Neuron (in vitro differentiated cells): ENCODE measurements at regions not wholly inside any gene's neighbourhood (a gene's known extent, or its start where the extent isn't known, plus 50 kb on each side); places are given as distances from the start of the nearest gene placed in this dataset.

ENCODE experiments used
- H2AFZ ChIP-seq: one replicate; pipeline ENCODE4 v1.6.1; 2013; ENCODE audit warnings: low read depth, mild to moderate bottlenecking, inconsistent platforms, low read length, moderate library complexity
- H3K27me3 ChIP-seq: one replicate; pipeline ENCODE4 v1.6.1; 2013; ENCODE audit warnings: low read length; ENCODE audit not compliant: insufficient read depth
- H3K36me3 ChIP-seq: one replicate; pipeline ENCODE4 v1.6.1; 2013; ENCODE audit warnings: low read length; ENCODE audit not compliant: insufficient read depth
- H3K4me1 ChIP-seq: one replicate; pipeline ENCODE4 v1.6.1; 2013; ENCODE audit warnings: low read length; ENCODE audit not compliant: insufficient read depth
- H3K4me3 ChIP-seq: 2 replicates; pipeline ENCODE4 v1.5.1; 2013; ENCODE audit warnings: mild to moderate bottlenecking, low read length, moderate library complexity
- H3K9me3 ChIP-seq: one replicate; pipeline ENCODE4 v1.6.1; 2013; ENCODE audit warnings: low read length

DNA sequence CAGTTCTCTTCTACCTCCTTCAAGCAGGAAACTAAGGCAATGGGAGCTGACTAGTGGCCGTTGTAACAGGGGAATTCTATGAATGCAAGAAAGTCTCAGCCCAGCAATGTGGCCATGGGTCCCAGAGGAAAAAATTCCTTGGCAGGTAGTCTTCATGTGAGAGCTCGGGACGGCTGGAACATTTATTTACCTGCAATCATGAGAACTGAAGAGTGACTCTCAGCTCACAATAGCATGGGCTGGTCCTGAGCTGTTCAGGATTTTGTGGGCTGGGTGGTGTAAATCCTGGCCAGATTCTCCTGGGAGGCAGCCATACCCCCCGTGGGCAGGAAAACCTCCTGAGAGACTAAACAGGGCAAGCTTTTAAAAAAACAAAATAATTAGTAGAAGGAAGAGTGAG, 330.3 kb upstream of the CTNNB1 start:
- Histone ChIP-seq H3K4me3 (no peak overlapping the region), H3K4me1 (no peaks in the 10 kb centered on the region), H2AFZ (no peak overlapping the region), H3K27me3 (no peaks in the 10 kb centered on the region), H3K36me3 (no peaks in the 10 kb centered on the region), H3K9me3 (no peaks in the 10 kb centered on the region)

DNA sequence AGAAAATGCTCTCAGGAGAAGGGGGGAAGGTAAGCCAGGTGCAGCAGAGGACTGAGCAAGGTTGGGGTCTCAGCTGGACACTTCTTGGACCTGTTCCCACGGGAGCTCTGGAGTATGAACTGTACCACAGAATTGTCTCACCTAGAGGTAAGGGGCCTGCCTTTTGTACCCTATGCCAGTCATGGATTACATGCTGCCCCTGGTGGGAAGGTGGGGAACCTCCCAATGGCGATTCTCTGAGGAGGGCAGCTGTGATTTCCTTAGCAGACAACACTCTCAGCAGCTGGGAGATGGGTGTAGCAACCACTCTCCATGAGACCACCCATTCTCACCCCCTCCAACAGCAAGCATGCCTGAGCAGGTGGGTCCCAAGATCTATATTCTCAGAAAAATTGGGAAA, 329.4 kb upstream of the CTNNB1 start:
- Histone ChIP-seq H3K27me3 (no peaks in the 10 kb centered on the region), H3K4me3 (no peak overlapping the region), H3K4me1 (no peaks in the 10 kb centered on the region), H3K36me3 (no peaks in the 10 kb centered on the region), H2AFZ (no peak overlapping the region), H3K9me3 (no peaks in the 10 kb centered on the region)

DNA sequence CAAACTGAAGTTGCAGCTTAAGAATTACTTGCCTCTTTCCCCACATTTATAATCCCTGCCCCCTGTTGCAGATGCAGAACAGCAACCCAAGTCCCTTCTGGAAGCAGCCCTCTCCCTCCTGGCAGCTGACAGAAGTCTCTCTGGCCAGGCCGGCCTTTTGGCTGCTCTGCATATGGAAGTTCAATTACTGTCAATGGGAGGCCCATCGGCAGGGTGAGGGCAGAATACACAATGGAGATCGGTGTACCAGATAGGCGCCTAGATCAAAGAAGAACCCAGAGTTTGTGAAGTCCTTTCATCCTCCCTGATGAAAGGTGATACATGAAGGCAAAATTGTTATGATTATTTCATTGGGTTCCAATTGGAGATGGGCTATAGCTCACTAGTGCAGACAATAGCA, 327.9 kb upstream of the CTNNB1 start:
- Histone ChIP-seq H2AFZ (no peak overlapping the region), H3K36me3 (no peaks in the 10 kb centered on the region), H3K4me3 (no peak overlapping the region), H3K9me3 (no peaks in the 10 kb centered on the region), H3K27me3 (no peaks in the 10 kb centered on the region), H3K4me1 (no peaks in the 10 kb centered on the region)

DNA sequence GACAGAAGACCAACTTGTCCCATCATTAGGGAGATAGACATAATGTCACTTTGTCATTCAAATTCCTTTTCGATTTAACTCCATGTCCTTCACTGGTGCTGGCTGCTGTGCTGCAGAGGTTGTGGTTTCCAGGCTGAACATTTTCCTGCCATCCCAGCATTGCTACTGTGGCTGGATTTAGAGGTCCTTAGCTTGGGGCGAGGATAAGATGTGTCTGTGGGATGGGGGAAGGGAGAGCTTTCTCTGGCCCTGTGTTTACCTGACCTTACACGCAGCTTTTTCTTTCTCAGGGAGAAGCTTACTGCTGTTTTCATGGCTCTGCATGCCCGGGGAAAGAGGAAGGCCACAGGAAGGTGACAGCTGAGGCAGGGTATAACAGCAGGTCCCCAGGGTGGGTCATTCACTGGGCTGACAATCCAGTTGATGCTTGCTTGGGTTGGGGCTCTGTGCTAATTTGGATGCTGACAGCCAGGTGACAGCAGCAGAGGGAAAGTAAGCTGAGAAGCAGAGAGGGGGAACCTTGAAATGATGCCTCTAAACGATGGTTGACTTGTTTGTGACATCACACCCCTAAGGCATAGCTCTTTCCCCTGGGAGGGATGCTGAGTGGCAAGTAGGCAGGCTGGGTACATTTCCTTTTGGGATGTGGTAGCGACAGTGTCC, 326.9 kb upstream of the CTNNB1 start:
- no peak overlapping the region for H3K4me3 ChIP-seq

DNA sequence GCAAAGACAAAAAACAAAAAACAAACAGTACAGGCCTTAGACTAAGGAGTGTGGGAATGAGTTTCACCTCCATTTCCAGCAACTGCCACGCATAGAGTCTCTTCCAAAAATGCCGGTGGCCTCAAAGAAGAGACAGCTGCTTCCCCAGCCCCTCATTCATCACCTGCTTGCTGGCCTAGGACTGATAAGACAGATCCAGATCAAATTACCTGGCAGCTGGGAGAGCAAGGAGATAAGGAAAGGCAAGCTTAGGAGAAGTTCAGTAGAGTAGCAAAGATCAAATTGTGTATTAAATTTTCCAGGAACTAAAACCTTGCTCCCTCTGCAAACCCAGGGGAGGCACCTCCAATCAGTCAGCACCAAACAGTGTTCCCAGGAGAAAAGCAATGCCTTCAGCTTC, 325.8 kb upstream of the CTNNB1 start:
- H3K27me3 ChIP-seq: no peaks in the 10 kb centered on the region
- H3K4me3 ChIP-seq: no peak overlapping the region

More for the DNA sequence above, 326.9 kb upstream of the CTNNB1 start:
- Histone ChIP-seq H2AFZ (no peak overlapping the region), H3K27me3 (no peaks in the 10 kb centered on the region), H3K4me1 (no peaks in the 10 kb centered on the region), H3K9me3 (no peaks in the 10 kb centered on the region), H3K36me3 (no peaks in the 10 kb centered on the region)

DNA sequence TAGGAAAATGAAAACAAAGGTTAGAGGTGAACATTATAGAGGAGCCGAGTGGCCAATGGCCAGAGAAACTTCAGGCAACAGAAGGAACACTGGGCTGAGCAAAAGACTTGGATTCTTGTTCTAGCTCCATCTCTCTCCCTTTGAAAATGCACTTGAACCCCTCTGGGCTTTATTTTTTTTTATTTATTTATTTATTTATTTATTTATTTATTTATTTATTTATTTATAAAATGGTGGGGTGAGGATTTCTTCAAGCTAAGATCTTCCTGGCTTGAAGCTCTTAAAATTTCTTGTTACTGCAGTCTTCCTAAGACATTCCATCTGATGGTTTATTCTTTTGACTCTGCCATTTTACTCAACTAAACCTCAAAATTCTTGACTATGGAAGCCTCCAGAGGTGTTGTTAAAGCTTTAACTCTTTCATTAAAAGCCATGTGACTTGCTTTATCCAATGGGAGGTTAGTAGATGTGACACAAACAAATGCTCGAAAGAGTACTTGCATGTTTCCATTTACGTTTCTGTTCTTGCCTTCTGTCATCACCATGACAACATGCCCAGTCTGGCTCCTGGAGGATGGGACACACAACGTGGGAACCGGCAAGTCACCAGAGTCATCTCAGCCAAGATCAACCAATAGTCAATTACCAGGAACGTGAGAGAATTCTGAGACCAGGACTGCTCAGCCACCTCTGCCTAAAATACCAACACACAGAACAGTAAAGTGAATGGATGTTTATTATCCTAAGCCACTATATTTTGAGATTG, 325.2 kb upstream of the CTNNB1 start:
- Histone ChIP-seq H3K9me3 (no peaks in the 10 kb centered on the region), H3K36me3 (no peaks in the 10 kb centered on the region), H2AFZ (no peak overlapping the region), H3K4me1 (peaks cover 3% of the 10 kb centered on the region), H3K4me3 (no peak overlapping the region), H3K27me3 (no peaks in the 10 kb centered on the region)

More for the DNA sequence above, 325.8 kb upstream of the CTNNB1 start:
- Histone ChIP-seq H3K36me3 (no peaks in the 10 kb centered on the region), H3K4me1 (peaks cover 3% of the 10 kb centered on the region), H2AFZ (no peak overlapping the region), H3K9me3 (no peaks in the 10 kb centered on the region)

DNA sequence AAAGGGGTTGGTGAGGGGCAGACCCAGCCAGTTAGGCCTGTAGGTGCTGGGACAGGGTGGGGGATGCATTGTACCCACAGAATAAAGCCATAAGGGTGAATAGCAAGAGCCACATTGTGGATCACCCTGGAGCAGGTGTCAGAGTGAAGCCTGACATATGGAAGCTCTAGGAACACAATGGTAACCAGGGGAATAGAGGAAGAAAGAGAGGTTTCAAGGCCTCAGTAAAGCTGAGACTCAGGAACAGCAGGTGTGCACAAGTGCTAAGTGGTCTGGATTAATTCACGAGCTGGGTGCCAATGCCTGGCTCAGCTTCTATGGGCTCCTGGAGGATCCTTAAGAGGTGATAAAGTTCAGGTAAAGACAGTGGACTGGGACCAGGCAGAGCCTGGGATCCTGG, 323.7 kb upstream of the CTNNB1 start:
- Histone ChIP-seq H2AFZ (no peak overlapping the region), H3K9me3 (no peaks in the 10 kb centered on the region)

DNA sequence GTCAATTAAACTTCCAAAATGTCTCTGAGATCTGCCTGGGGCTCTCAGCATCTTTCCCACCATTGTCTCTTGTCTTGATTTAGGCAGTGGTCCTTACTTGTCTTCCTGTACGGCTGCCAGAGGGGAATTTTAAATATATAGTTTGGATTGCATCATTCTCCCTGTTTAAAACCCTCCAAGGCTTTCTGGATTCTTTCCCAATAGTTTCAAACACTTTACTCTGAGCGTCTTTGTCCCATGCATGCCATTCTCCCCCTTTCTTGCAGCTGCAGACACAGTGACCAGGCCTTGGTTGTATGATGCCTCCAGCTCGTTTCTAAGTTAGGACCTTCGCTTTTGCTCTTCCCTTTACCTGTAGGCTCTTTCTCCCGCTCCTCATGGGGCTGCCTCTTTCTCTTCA, 323.3 kb upstream of the CTNNB1 start:
- no peaks in the 10 kb centered on the region for H3K27me3 ChIP-seq
- H3K36me3 ChIP-seq: no peaks in the 10 kb centered on the region
- H3K4me1 ChIP-seq: peaks cover 3% of the 10 kb centered on the region
- no peak overlapping the region for H2AFZ ChIP-seq
- no peak overlapping the region for H3K4me3 ChIP-seq
- no peaks in the 10 kb centered on the region for H3K9me3 ChIP-seq

More for the DNA sequence above, 323.7 kb upstream of the CTNNB1 start:
- H3K4me1 ChIP-seq: peaks cover 3% of the 10 kb centered on the region
- H3K27me3 ChIP-seq: no peaks in the 10 kb centered on the region
- H3K4me3 ChIP-seq: no peak overlapping the region
- no peaks in the 10 kb centered on the region for H3K36me3 ChIP-seq

DNA sequence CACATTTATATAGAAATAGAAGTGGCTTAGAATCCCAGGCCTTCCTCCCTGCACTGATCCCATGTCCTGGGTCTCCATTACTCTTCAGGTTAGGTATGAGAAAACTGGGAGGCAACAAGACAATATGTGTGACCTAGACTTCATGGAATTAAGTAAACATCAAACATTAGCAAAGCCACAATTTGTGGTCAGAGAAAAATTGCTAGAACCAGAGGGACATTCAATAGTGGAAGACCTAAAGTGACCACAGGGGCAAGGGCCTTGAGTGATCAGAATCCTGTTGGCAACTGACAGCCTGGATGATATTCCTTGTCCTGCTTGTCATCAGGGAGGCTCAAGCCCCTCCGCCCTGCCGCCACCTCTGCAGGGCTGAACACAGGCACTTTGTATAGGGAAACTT, 322.8 kb upstream of the CTNNB1 start:
- H3K4me1 ChIP-seq: peaks cover 3% of the 10 kb centered on the region
- H3K4me3 ChIP-seq: no peak overlapping the region
- no peaks in the 10 kb centered on the region for H3K36me3 ChIP-seq
- H3K27me3 ChIP-seq: no peaks in the 10 kb centered on the region
- H2AFZ ChIP-seq: no peak overlapping the region
- no peaks in the 10 kb centered on the region for H3K9me3 ChIP-seq

DNA sequence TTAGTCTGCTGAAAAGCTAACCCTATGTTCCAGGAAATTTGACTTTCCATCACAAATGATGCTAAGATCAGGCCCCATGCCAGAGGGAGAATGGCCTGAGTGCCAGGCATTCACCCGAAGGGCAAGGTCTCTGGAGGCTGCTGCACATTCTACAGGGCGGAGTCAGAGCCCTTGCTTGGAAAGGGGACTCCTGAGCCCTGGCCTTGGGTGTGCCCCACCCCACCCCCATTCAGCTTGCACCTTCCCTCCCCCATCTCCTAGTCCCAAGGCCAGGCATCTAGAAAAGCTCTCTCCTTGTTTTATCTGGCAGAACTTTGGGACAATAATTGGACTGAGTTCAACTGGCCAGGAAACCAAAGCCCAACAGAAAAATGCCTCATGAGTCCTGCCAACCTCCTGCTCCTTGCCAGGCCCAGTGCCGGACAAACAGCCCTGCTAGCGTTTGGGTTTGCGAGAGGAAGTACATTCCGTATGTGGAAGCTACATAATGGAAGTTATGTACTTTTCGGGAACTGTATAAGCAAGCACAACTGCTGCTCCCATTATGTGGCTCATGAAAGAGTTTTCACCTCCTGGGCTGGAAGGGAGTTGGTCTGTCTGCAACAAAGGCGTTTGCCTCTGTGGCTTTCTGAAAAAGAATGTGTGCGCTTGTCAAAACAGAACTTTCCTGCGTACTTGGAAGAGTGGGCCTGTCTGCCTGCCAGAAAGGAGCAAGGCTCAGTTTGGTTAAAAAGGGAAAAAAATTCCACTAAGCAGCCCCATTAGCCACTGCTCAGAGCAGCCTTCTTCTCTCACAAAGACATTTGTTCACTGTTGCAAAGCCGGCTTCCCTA, 321.5 kb upstream of the CTNNB1 start:
- H3K4me3 ChIP-seq: no peak overlapping the region
- H3K27me3 ChIP-seq: no peaks in the 10 kb centered on the region
- H3K9me3 ChIP-seq: no peaks in the 10 kb centered on the region
- H3K36me3 ChIP-seq: no peaks in the 10 kb centered on the region
- H2AFZ ChIP-seq: no peak overlapping the region
- peaks cover 3% of the 10 kb centered on the region for H3K4me1 ChIP-seq

DNA sequence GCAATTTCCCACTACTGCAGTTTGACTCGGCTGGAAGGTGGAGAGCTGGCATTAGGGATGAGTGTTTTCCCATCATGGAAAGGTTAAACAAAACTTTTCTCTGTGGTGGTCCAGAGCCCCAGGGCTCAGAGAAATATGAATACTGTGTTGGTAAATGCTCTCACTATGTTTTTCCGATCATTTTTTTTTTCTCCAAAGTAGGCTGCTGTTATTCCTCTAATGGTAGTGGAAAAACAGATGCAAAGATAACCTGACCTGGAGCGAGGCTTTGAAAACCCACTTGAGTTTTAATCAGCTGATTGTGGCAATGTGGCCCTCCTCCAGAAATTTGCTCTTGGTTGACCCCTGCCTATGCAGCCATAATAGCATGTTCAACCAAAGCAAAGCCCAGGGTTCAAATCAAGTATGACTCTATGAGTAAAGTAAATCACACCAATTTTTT, 320.8 kb upstream of the CTNNB1 start:
- no peak overlapping the region for H2AFZ ChIP-seq
- no peak overlapping the region for H3K4me3 ChIP-seq
- H3K36me3 ChIP-seq: no peaks in the 10 kb centered on the region
- H3K9me3 ChIP-seq: no peaks in the 10 kb centered on the region
- H3K27me3 ChIP-seq: no peaks in the 10 kb centered on the region
- H3K4me1 ChIP-seq: peaks cover 3% of the 10 kb centered on the region

DNA sequence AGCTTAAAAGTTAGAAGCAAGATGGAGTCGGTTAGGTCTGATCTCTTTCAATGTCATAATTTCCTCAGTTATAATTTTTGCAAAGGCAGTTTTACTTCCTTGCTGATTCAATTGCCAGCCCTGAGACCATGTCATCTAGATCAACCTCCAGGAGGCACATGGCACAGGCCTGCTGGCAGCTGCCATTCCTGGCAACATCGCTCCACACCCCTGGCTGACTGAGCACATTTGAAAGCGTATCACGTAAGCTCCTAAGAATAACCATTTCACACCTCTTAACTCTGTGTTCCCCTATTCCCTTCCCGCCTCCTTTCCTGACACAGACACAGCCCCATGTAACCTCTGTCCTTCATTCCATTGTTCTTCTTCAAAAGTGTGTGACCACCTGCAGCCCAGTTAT, 313.9 kb upstream of the CTNNB1 start:
- Histone ChIP-seq H3K4me3 (no peak overlapping the region), H2AFZ (no peak overlapping the region), H3K27me3 (no peaks in the 10 kb centered on the region), H3K4me1 (no peaks in the 10 kb centered on the region), H3K36me3 (no peaks in the 10 kb centered on the region), H3K9me3 (no peaks in the 10 kb centered on the region)
